Retinal pigment epithelial cell (primary cell): ENCODE measurements at regions not wholly inside any gene's neighbourhood (a gene's known extent, or its start where the extent isn't known, plus 50 kb on each side); places are given as distances from the start of the nearest gene placed in this dataset.

Source experiments
- DNase-seq: peaks from one replicate; pipeline ENCODE4 v3.0.0-alpha.2; 2010; ENCODE audit warnings: low read depth
- H3K4me3 ChIP-seq: 2 replicates; pipeline ENCODE4 v1.5.1; 2011; ENCODE audit warnings: mild to moderate bottlenecking, low read length, control low read depth, moderate library complexity
- TF ChIP-seq, protein P1 (sequence below): conservative IDR thresholded peaks from 2 replicates; pipeline ENCODE4 v1.5.1; 2011; ENCODE audit warnings: low read depth, low read length, control low read depth, inconsistent platforms

DNA sequence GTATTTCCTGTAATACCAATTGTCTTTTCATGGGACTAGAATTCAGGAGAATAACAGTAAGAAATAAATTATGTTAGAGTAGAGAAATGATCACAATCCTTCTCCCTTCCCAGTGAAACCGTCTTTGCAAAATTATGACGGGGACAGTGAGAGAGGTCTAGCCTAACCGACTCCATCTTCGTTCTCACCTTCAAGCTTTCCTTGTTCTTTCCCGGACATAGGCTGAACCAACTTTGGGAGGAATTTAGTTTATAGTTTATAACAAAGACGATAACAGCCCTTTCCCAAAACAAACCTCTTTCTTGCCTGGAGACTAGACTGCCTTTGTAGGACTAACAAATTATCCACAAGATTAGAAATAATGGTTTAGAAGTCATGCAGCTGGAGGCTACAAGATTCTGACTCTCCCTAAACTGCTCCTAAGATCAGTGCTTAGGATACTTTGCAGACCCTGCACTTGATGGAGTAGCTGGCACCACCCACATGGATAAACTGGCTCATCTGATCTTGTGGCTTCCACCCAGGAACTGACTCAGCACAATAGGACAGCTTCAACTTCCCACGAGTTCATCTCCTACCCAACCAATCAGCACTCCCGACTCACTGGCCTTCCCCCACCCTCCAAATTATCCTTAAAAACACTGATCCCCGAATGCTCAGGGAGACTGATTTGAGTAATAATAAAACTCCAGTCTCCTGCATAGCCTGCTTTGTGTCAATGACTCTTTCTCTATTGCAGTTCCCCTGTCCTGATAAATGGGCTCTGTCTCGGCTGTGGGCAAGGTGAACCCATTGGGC, 521.2 kb upstream of the TBX3 start:
- no peak overlapping the region for H3K4me3 ChIP-seq
- TF ChIP-seq, protein P1, sequence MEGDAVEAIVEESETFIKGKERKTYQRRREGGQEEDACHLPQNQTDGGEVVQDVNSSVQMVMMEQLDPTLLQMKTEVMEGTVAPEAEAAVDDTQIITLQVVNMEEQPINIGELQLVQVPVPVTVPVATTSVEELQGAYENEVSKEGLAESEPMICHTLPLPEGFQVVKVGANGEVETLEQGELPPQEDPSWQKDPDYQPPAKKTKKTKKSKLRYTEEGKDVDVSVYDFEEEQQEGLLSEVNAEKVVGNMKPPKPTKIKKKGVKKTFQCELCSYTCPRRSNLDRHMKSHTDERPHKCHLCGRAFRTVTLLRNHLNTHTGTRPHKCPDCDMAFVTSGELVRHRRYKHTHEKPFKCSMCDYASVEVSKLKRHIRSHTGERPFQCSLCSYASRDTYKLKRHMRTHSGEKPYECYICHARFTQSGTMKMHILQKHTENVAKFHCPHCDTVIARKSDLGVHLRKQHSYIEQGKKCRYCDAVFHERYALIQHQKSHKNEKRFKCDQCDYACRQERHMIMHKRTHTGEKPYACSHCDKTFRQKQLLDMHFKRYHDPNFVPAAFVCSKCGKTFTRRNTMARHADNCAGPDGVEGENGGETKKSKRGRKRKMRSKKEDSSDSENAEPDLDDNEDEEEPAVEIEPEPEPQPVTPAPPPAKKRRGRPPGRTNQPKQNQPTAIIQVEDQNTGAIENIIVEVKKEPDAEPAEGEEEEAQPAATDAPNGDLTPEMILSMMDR = no peak
- no peak for DNase-seq

DNA sequence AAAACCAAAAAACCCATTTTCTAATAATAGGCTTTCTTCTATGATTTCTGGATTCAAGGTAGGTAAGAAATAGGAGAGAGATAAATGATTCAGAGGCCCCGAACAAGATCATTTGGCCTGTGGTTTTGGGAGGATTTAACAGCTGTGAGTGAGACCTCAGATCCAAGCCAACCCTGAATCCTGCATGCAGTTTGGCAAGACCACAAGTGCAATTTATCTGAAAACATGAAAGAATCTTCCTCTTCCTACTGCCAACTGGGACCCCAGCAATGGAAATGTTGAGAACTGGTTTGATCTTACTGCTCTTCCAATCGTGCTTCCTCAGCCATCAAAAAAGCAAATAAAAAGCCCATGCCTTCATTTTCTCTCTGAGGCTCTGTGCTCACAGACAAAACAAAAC, 519.7 kb upstream of the TBX3 start:
- DNase-seq = no peak
- H3K4me3 ChIP-seq = no peak overlapping the region
- TF ChIP-seq, protein P1 = no peak

DNA sequence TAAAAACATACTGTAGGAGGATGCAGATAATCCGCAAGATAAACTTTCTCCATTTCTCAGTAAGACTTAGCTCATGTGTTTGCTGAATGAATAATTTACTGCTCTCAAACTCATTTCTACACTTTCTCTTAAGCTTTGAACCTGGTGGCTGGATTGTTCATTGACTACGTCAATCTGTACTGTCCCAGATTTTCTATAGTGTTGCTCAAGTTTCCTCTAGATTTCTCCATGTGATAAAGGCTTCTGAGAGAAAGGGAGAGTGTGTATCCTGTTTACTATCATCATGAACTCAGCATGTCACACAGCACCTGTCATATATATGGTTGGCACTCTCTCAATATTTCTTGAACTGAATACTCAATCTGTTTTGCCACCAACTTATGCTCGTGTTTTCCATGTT, 518.0 kb upstream of the TBX3 start:
- TF ChIP-seq, protein P1 = no peak
- no peak overlapping the region for H3K4me3 ChIP-seq
- no peak for DNase-seq

DNA sequence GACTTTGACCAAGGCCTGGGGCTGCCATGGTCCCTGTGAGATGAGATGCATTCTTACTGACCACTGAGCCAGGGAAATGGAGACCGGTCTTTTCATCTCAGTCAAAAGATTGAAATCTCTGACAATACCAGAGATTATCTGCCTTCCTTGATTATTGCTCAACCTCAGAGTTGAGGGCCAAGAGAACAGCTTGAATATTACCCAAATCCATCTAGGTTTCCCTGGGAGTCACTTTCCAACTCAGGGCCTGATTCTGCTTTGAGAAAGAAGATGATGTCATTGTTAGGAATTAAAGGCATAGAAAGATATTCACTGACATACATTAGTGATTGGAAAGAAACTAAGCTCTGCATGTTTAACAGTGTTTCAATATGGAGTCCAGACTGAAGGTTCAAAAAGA, 515.9 kb upstream of the TBX3 start:
- DNase-seq = no peak
- TF ChIP-seq, protein P1 = no peak
- no peak overlapping the region for H3K4me3 ChIP-seq

DNA sequence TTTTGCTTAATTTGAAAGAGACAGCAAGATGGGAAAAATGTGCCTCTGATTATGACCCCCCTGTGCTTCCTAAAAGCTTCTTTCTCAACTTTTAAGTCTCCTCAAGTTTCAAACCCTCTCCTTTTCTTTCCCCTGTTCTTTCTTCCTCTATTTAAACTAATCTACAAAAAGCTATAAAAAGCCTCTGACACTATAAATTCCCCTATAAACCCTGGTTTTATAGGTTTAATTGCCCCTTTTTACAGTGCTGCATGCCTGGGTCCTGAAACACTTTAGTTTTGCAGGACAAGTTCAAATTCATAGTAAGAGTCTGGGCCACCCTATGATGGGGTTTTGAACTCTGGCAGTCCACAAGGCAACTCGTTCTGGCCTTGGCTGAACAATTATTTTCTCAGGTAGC, 510.9 kb upstream of the TBX3 start:
- H3K4me3 ChIP-seq = no peak overlapping the region
- TF ChIP-seq, protein P1 = no peak
- DNase-seq = no peak

DNA sequence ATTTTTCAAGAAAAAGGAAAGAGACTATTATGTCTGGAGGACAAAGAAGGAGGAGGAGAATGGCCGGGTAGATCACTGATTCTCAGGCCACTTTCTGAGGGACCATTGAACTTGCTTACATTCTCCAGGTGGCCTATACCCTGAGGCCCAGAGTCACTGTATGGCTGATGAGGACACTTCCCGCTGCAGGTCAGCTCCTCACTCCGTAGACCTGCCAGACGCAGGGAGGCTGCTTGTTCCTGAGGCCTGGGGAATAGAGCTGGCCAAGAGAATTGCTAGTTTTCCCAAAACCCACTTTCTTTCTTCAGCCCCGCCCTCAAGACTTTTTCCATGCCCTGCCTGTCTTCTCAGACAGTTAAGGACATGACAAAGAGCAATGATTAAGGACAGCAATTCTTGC, 510.5 kb upstream of the TBX3 start:
- no peak for DNase-seq
- no peak overlapping the region for H3K4me3 ChIP-seq
- TF ChIP-seq, protein P1 = no peak

DNA sequence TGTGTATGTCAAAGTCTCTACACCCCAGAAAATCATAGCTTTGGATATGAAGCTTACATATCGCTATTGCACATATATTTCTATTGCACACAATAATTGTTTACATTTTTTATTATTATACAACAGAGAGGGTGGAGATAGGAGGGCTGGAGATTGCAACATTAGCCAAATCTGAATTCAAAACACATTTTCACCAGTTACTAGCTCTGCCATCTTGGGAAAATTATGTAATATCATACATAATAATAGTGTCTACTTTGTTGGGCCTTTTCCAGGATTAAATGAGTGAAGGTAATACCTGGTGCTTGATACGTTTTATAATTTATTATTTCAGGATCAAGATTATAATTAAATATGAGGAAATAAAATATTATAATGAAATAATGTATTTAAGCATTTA, 507.4 kb upstream of the TBX3 start:
- H3K4me3 ChIP-seq = no peak overlapping the region
- no peak for DNase-seq
- TF ChIP-seq, protein P1 = no peak
